Breast epithelium (tissue), 3 donors: ENCODE measurements at regions not wholly inside any gene's neighbourhood (a gene's known extent, or its start where the extent isn't known, plus 50 kb on each side); places are given as distances from the start of the nearest gene placed in this dataset.

ENCODE experiments used
- CTCF ChIP-seq, 3 donors: fragments of 450-650 bp; IDR thresholded peaks; one replicate each; pipeline ENCODE4 v1.5.1; 2016 to 2017; ENCODE audit warnings: antibody characterized with exemption in 3 of 3, mild to moderate bottlenecking in 3 of 3, moderate library complexity in 3 of 3
- POLR2A ChIP-seq: fragments of 450-650 bp; IDR thresholded peaks from one replicate; pipeline ENCODE4 v1.6.1; 2016; ENCODE audit warnings: antibody characterized with exemption, mild to moderate bottlenecking, moderate library complexity
- POLR2AphosphoS5 ChIP-seq, 3 donors: sonication (generic); formaldehyde crosslinking; IDR thresholded peaks; one replicate each; pipeline ENCODE4 v1.6.1; 2017; ENCODE audit warnings: antibody characterized with exemption in 3 of 3

- no peak for TF ChIP-seq CTCF (IDR thresholded peaks at IDR 0.05)
- TF ChIP-seq POLR2A, result no peak
- no peak for TF ChIP-seq POLR2AphosphoS5 (IDR thresholded peaks at IDR 0.05)
Observed at GRCh38 chr12:91882910-91883309, 262.7 kb downstream of the BTG1 start.
